ENCODE measurements at regions not wholly inside any gene's neighbourhood (a gene's known extent, or its start where the extent isn't known, plus 50 kb on each side); places are given as distances from the start of the nearest gene placed in this dataset.

- no peak for FAIRE-seq
Observed at GRCh38 chr11:45067966-45068365, 78.5 kb upstream of the PRDM11 start.

- no peak for FAIRE-seq
Observed at GRCh38 chr11:45071232-45071631, 75.2 kb upstream of the PRDM11 start.

GRCh38 chr11:45073685-45074141 lies 72.7 kb upstream of the PRDM11 start:
- no peak for FAIRE-seq

- no peak for FAIRE-seq
Observed at GRCh38 chr11:45075519-45075918, 70.9 kb upstream of the PRDM11 start.

GRCh38 chr11:45075952-45076351 lies 70.5 kb upstream of the PRDM11 start:
- FAIRE-seq: no peak

- FAIRE-seq: no peak
Observed at GRCh38 chr11:45076761-45077160, 69.7 kb upstream of the PRDM11 start.

GRCh38 chr11:45078236-45079074 lies 68.0 kb upstream of the PRDM11 start:
- FAIRE-seq: no peak

- FAIRE-seq: no peak
Observed at GRCh38 chr11:45079075-45079444, 67.4 kb upstream of the PRDM11 start.

GRCh38 chr11:45079567-45079942 lies 66.9 kb upstream of the PRDM11 start:
- no peak for FAIRE-seq

- no peak for FAIRE-seq
Observed at GRCh38 chr11:45079943-45080719, 66.3 kb upstream of the PRDM11 start.

- no peak for FAIRE-seq
Observed at GRCh38 chr11:45082744-45083543, 63.5 kb upstream of the PRDM11 start.

GRCh38 chr11:45083544-45084087 lies 62.8 kb upstream of the PRDM11 start:
- no peak for FAIRE-seq

GRCh38 chr11:45085646-45086501 lies 60.6 kb upstream of the PRDM11 start:
- FAIRE-seq: no peak

- no peak for FAIRE-seq
Observed at GRCh38 chr11:45086526-45086925, 59.9 kb upstream of the PRDM11 start.

GRCh38 chr11:45087086-45087899 lies 59.1 kb upstream of the PRDM11 start:
- FAIRE-seq: no peak

GRCh38 chr11:45087900-45088160 lies 58.6 kb upstream of the PRDM11 start:
- FAIRE-seq: no peak

GRCh38 chr11:45089251-45089650 lies 57.2 kb upstream of the PRDM11 start:
- FAIRE-seq: no peak

- FAIRE-seq: no peak
Observed at GRCh38 chr11:45089676-45090499, 56.6 kb upstream of the PRDM11 start.

GRCh38 chr11:45090607-45091006 lies 55.8 kb upstream of the PRDM11 start:
- FAIRE-seq: no peak
